HG02798 (cell line): ENCODE measurements at regions not wholly inside any gene's neighbourhood (a gene's known extent, or its start where the extent isn't known, plus 50 kb on each side); places are given as distances from the start of the nearest gene placed in this dataset.
A peak's percentile ranks its signal among the peaks of the same experiment; 100 is the strongest.

Experiments used
- ATAC-seq: cut with Tn5 transposase; IDR thresholded peaks from one replicate; pipeline ENCODE4 v1.9.1; 2021; ENCODE audit warnings: mild to moderate bottlenecking; ENCODE audit not compliant: unreplicated experiment, poor library complexity

GRCh38 chr2:14330884-14331283 is 301.6 kb upstream of the LRATD1 start:
- no peak for ATAC-seq

GRCh38 chr2:14336759-14337382 is 295.6 kb upstream of the LRATD1 start:
- ATAC-seq = no peak

- no peak for ATAC-seq
Observed at GRCh38 chr2:14340703-14341102, 291.8 kb upstream of the LRATD1 start.

GRCh38 chr2:14342313-14342712 is 290.2 kb upstream of the LRATD1 start:
- ATAC-seq = no peak

GRCh38 chr2:14344355-14344754 is 288.2 kb upstream of the LRATD1 start:
- ATAC-seq = no peak

- no peak for ATAC-seq
Observed at GRCh38 chr2:14348247-14348646, 284.3 kb upstream of the LRATD1 start.

GRCh38 chr2:14350856-14351255 is 281.7 kb upstream of the LRATD1 start:
- ATAC-seq = no peak

GRCh38 chr2:14352067-14352466 is 280.4 kb upstream of the LRATD1 start:
- no peak for ATAC-seq

GRCh38 chr2:14354231-14354630 is 278.3 kb upstream of the LRATD1 start:
- no peak for ATAC-seq

GRCh38 chr2:14355102-14355501 is 277.4 kb upstream of the LRATD1 start:
- no peak for ATAC-seq

GRCh38 chr2:14358339-14358738 is 274.2 kb upstream of the LRATD1 start:
- ATAC-seq = no peak

- ATAC-seq = no peak
Observed at GRCh38 chr2:14358774-14359173, 273.7 kb upstream of the LRATD1 start.

GRCh38 chr2:14363137-14363536 is 269.4 kb upstream of the LRATD1 start:
- ATAC-seq = peak; percentile 60

GRCh38 chr2:14363976-14364375 is 268.5 kb upstream of the LRATD1 start:
- no peak for ATAC-seq

GRCh38 chr2:14364471-14364870 is 268.0 kb upstream of the LRATD1 start:
- ATAC-seq = no peak

GRCh38 chr2:14385043-14385442 is 247.5 kb upstream of the LRATD1 start:
- ATAC-seq = no peak

GRCh38 chr2:14387332-14387731 is 245.2 kb upstream of the LRATD1 start:
- no peak for ATAC-seq

GRCh38 chr2:14388724-14389123 is 243.8 kb upstream of the LRATD1 start:
- ATAC-seq = no peak

- ATAC-seq = no peak
Observed at GRCh38 chr2:14396533-14397083, 235.9 kb upstream of the LRATD1 start.

GRCh38 chr2:14398641-14399040 is 233.9 kb upstream of the LRATD1 start:
- no peak for ATAC-seq

GRCh38 chr2:14401873-14402272 is 230.6 kb upstream of the LRATD1 start:
- peak; percentile 48 for ATAC-seq

GRCh38 chr2:14408695-14409094 is 223.8 kb upstream of the LRATD1 start:
- no peak for ATAC-seq
